ENCODE measurements at regions not wholly inside any gene's neighbourhood (a gene's known extent, or its start where the extent isn't known, plus 50 kb on each side); places are given as distances from the start of the nearest gene placed in this dataset.

DNA sequence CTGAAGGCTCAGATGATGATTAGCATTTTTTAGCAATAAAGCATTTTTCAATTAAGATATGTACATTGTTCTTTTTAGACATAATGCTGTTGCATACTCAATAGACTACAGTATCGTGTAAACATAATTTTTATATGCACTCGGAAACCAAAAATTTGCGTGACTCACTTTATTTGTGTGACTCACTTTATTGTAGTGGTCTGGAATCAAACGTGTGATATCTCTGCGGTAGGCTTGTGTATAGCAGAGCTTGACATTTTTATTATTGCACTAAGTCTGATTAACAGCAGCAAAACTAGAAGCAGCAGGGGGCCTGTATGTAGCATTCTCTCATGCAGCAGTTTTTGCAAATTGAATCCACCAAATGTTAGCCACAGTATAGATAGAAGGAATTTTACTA lies 119.1 kb upstream of the PRDX4 start:
- no peak for FAIRE-seq

DNA sequence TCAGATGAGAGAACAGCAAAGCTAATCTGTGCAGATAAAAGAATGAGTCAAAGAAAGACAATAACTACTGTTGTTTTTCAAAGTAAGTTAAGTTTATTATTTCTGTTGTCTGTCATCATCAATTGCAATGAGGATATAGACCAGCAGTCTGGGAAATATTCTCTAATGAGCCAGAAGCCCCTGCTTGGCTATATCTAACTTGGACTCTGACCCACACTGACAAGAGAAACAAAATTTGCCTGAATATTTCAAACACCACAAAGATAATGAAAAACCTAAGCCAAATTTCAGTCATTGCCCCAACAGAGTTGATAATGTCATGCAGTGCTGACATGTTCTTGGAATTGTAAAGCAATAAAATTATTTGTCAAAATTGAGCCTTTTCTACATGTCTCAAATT lies 115.0 kb upstream of the PRDX4 start:
- no peak for FAIRE-seq

DNA sequence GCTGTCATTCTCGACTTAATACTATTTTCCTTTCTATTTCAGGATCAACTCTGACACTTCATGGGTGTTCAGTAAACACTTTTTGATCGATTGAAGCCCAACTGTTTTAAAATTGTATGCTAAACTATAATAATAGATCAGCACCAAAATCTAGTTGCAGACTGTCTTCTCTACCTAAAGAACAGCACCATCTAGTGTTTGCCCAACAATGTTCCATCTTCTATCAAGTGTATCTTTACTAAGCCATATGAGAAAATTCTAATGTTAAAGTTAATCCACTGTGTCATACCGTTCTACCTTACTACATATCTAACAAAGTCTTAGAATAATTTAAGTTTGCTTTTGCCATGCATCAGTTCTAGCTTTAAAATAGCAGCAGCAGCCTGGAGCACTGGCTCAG lies 113.0 kb upstream of the PRDX4 start:
- no peak for FAIRE-seq

DNA sequence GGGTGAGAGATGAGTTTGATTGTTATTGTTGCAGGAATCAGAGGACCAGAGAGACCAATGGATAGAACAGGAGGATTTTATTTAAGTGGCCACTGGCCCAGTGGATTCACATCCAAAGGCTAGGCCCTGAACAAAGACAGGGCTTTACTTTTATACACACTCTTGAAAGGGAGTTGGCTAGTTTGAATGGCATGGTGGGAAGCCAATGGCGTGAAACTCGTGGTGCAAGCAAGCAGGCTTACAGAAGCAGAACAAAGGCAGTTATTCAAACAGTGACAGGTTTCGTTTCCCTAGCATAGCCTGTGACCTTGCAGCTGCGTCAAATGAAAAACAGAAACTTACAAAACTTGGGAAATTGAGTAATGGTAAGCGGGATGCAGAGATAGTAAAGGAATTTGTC lies 110.2 kb upstream of the PRDX4 start:
- FAIRE-seq: no peak

DNA sequence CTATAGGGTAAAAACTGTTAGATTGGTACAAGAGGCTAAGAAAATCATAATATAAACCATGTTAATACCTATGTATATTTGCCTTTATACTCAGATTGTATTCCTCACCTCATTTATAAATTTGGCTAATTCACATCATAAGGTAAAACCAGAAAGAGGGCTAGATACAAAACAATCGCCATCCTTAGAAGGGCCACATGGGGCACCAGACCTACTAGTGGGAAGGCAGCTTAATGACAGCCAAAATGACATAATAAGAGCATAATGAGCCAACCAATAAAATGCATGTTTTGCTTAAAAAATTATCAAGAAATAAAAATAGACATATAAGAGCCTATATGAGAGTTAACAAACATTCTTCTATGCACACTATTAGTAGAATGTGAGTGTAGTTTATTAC lies 107.3 kb upstream of the PRDX4 start:
- FAIRE-seq: no peak

DNA sequence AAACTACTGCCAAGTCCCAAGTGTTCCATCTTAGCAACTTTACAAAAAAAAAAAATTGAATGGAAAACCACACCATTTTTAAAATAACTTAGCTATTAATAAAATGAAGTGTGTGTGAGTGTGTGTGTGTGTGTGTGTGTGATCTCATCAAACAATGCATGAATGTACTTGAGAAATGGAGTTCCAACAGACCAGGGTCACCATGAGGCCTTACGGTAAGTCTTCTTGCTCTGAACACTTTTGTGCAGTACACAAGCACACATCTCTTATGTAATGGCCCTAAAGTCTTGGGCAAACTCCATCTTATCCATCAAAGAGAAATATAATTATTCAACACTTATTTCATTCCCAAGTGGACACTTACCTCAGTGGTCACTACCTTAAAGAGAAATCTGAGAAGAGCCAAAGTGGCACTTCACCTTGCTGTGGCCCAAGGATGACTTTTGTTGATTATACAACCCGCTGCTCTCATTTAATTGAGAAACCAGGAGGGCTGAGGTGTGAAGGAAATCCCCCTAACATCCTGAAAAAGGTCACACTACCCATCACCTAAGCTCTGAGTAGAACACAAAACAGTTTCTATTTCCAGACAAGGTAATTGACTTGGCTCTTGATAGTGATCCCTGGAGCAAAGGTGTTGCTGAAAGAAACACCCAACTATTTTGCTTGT lies 96.5 kb upstream of the PRDX4 start:
- no peak for FAIRE-seq

DNA sequence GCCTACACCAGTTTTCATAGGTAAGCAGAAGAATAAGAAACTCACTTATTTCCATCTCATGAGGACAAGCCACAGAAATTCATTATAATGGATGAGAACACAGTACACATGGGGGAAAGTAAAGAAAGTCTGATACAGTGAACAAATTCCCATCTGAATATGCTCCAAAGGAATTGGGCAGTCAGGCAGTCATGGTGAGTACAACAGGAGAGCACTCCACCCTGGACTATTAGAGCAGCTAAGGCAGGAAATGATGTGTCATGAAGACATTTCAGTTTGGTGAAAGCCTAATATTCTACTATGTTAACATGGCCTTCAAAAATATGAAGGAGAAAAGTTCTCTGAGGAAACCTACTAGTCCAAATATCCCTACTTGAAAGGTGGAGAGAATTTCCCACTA lies 92.0 kb upstream of the PRDX4 start:
- no peak for FAIRE-seq

DNA sequence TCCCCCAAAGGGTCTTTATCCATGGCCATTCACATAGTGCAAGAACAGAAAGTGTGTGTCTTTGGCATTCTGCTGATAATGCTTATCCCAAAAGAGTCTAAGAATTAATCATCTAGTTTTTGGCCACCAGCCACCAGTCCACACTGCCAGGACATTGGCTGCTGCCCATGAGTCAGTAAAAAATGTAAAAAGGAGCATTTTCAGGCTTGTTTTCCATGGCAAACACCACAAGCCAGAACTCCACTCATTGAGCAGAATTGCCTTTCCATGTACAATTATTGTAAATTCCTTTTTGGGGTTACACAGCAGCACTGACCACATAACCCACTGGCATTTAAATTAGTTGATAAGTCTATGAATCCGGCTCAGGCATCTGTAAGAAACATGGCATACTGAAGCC lies 89.2 kb upstream of the PRDX4 start:
- FAIRE-seq: no peak

DNA sequence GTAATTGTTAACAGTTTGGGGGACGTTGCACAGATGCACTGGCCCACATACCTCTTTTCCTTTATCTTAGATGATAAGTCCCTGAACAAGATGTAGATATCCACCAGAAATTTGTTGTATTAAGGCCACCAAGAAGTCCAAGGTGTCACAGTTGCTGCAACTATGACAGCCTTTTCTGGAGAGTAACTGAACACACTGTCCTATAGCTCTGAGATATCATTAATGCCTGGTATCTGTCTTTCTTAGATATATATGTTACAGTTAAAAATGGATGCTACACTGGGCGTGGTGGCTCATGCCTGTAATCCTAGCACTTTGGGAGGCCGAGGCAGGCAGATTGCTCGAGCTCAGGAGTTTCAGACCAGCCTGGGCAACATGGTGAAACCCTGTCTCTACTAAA lies 77.8 kb upstream of the PRDX4 start:
- FAIRE-seq: no peak

DNA sequence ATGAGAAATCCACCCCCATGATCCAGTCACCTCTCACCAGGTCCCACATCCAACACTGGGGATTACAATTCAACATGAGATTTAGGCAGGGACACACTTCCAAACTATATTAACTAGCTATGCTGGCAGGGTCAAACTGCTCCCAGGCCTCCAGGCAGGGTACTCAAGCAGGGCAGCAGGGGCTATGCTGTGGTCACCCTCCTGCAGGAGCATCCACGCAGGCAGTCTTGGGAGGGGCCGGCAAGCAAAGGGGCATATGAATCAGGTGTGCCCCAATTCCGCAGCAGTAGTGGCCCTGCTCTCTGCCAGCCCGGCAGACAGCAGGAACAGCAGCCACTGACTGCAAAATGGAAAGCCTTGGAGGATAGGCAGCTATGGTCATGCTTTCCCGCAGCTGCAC lies 74.6 kb upstream of the PRDX4 start:
- no peak for FAIRE-seq

DNA sequence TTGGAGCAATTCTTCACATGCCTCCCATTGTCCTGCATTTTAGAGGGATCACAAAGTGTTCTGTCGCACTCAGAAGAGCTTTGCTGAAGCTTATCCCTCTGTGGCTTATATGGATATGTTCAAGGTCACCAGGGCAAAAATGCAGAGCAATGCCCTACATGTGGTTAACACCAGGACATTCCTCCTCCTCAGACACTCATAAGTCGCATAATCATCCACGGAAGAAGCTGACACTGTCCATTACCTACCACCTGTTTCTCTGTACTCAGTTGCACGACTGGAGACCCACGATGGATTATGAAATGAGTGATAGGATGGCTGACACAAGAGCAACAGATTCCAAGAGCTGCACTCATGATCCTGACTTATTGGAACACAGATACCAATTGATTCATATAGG lies 68.7 kb upstream of the PRDX4 start:
- FAIRE-seq: no peak

DNA sequence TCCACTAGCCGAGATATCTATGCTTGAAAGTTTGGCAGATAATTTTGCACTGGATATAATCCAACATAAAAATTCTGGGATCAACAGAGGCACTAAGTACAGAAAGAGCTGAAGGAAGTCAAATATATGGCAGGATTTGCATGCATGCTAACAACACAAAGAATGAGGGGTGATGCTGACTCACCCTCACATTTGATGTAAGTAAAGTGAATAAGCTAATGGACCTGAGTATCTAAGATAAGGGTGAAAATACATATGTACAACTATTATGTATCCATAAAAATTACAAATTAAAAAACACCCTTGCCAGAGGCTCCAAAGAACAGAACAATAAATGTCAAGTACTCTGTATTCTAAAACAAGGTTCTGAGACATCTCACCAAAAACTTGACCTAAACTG lies 63.8 kb upstream of the PRDX4 start:
- FAIRE-seq: no peak

DNA sequence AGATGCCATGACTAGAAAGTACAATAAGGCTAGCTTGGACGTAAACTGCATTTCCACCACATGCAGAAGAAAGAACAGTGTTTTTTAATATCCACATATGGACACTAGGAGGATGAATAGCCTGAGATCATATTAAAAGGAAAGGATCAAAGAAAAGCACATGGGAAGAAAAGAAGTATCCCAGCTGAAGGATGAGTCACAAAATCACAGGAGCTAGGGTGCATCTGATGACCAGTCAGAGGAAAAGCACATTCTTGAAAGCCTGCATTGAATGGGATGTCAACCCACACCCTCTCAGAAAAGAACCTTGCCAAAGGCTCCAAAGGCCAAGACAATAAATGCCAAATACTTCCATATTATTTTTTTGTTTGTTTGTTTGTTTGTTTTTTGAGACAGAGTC lies 56.8 kb upstream of the PRDX4 start:
- no peak for FAIRE-seq

DNA sequence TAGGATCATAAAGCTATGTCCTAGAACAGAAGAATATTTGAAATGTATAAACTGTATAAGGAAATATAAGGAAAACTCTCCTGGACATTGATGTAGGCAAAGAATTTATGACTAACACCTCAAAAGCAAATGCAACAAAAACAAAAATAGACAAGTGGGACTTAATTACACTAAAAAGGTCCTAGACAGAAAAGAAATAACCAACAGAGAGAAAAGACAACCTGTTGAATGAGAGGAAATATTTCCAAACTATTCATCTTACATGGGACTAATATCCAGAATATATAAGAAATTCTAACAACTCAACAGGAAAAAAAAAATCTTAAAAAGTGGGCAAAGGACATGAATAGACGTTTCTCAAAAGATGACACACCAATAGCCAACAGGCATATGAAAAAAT lies 54.4 kb upstream of the PRDX4 start:
- no peak for FAIRE-seq

DNA sequence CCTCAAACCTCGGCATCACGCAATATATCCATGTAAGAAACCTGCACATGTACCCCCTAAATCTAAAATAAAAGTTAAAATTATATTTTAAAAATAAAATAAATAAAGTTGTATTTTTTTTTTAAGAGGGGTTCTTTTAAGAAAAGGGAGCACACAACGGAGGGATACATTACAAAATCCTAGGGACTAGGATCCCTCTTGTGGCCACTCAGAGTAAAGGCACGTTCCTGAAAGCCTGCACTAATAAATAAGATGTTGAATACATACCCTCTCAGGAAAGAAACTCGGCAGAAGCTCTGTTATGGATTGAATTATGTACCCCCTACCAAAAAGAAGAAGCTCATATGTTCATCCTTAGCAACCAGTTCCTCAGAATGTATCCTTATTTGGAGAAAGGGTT lies 50.9 kb upstream of the PRDX4 start:
- FAIRE-seq: no peak

Data from islet of Langerhans (tissue), 1 donor.